SK-N-SH (cell line): ENCODE measurements at regions not wholly inside any gene's neighbourhood (a gene's known extent, or its start where the extent isn't known, plus 50 kb on each side); places are given as distances from the start of the nearest gene placed in this dataset.

Experiments
- CTCF ChIA-PET: fragments of 300-600, 350-600 bp; formaldehyde crosslinking; extraction: SDS; loops from one replicate; lab custom pipeline; 2021; lab: Yijun Ruan, JAX
- POLR2A ChIA-PET: fragments of 350-600 bp; sonication (Branson Sonifier 250); formaldehyde crosslinking; extraction: SDS; loops from one replicate; lab custom pipeline; 2020; ENCODE audit warnings: antibody characterized with exemption, inconsistent platforms; lab: Yijun Ruan, JAX
- DNase-seq: peaks from one replicate; pipeline ENCODE4 v3.0.0; 2012
- H2AFZ ChIP-seq: fragments of 200-600 bp; sonication (generic); 2 replicates; pipeline ENCODE4 v1.8.1; 2016; ENCODE audit warnings: antibody characterized with exemption, mild to moderate bottlenecking, low read depth
- H3F3A ChIP-seq: fragments of 200-600 bp; sonication (generic); replicated peaks from 2 replicates; pipeline ENCODE3; 2016; ENCODE audit warnings: antibody characterized with exemption, mild to moderate bottlenecking; ENCODE audit not compliant: insufficient read depth
- H3K27ac ChIP-seq, 2 experiments: fragments of 200-500 bp in 1 of 2; fragments of 200-600 bp in 1 of 2; sonication (Bioruptor generic) in 1 of 2; sonication (generic), shearing (Covaris generic) in 1 of 2; 2 replicates each; pipeline versions ENCODE4 v1.5.1 to v1.6.1; 2014 to 2016; ENCODE audit warnings: low read depth in 2 of 2, inconsistent platforms in 1 of 2, low read length in 1 of 2, mild to moderate bottlenecking in 1 of 2, mixed read lengths in 1 of 2
- H3K27me3 ChIP-seq: fragments of 200-600 bp; sonication (generic), shearing (Covaris generic); 2 replicates; pipeline ENCODE4 v1.6.1; 2016; ENCODE audit warnings: mixed run types; ENCODE audit not compliant: insufficient read depth
- H3K36me3 ChIP-seq, 2 experiments: fragments of 200-500 bp in 1 of 2; fragments of 200-600 bp in 1 of 2; sonication (Bioruptor generic) in 1 of 2; sonication (generic) in 1 of 2; replicated peaks in 1 of 2; 2 replicates each; pipeline versions ENCODE3 to v1.5.1; 2014 to 2016; ENCODE audit warnings: low read length in 1 of 2, mild to moderate bottlenecking in 1 of 2; ENCODE audit not compliant: insufficient read depth in 2 of 2, control insufficient read depth in 1 of 2
- H3K4me1 ChIP-seq, 2 experiments: fragments of 200-500 bp in 1 of 2; fragments of 200-600 bp in 1 of 2; sonication (Bioruptor generic) in 1 of 2; sonication (generic), shearing (Covaris generic) in 1 of 2; 2 replicates each; pipeline versions ENCODE4 v1.5.1 to v1.6.1; 2014 to 2016; ENCODE audit warnings: low read depth in 1 of 2, low read length in 1 of 2, mixed run types in 1 of 2; ENCODE audit not compliant: insufficient read depth in 2 of 2, control insufficient read depth in 1 of 2
- H3K4me2 ChIP-seq: fragments of 200-600 bp; sonication (generic), shearing (Covaris generic); 2 replicates; pipeline ENCODE4 v1.6.1; 2017; ENCODE audit warnings: mixed run types
- H3K4me3 ChIP-seq, 2 experiments: fragments of 200-500 bp in 1 of 2; fragments of 200-600 bp in 1 of 2; sonication (Bioruptor generic) in 1 of 2; sonication (generic), shearing (Covaris generic) in 1 of 2; 2 replicates each; pipeline versions ENCODE4 v1.5.1 to v1.8.1; 2014 to 2016; ENCODE audit warnings: low read depth in 2 of 2, inconsistent platforms in 1 of 2, low read length in 1 of 2, mild to moderate bottlenecking in 1 of 2, mixed read lengths in 1 of 2, moderate library complexity in 1 of 2
- H3K79me2 ChIP-seq: fragments of 200-600 bp; sonication (generic); 2 replicates; pipeline ENCODE4 v1.8.1; 2017; ENCODE audit warnings: mild to moderate bottlenecking; ENCODE audit not compliant: insufficient read depth
- H3K9ac ChIP-seq: fragments of 200-600 bp; sonication (generic); 2 replicates; pipeline ENCODE4 v1.6.1; 2017; ENCODE audit warnings: mixed run types
- H3K9me2 ChIP-seq: fragments of 200-600 bp; sonication (generic); 2 replicates; pipeline ENCODE4 v1.6.1; 2017; ENCODE audit warnings: mixed run types
- H3K9me3 ChIP-seq: fragments of 200-600 bp; sonication (generic); 2 replicates; pipeline ENCODE4 v1.6.1; 2017; ENCODE audit warnings: mixed run types, mild to moderate bottlenecking, moderate library complexity
- H4K20me1 ChIP-seq: fragments of 200-600 bp; sonication (generic); 2 replicates; pipeline ENCODE4 v1.6.1; 2017; ENCODE audit warnings: mild to moderate bottlenecking, mixed run types; ENCODE audit not compliant: insufficient read depth
- FOSL2 ChIP-seq: IDR thresholded peaks from 2 replicates; pipeline ENCODE4 v1.4.0; 2012; ENCODE audit warnings: low read depth, mild to moderate bottlenecking, moderate library complexity, borderline replicate concordance
- FOXJ3 ChIP-seq: sonication (generic); formaldehyde crosslinking; IDR thresholded peaks from 2 replicates; pipeline ENCODE4 v1.5.1; 2020; ENCODE audit warnings: mild to moderate bottlenecking, missing genetic modification reagents
- NRF1 ChIP-seq: IDR thresholded peaks from 2 replicates; pipeline ENCODE4 v1.6.1; 2012; ENCODE audit warnings: low read depth, mild to moderate bottlenecking, low read length
- PBX3 ChIP-seq: IDR thresholded peaks from 2 replicates; pipeline ENCODE4; 2012
- RFX5 ChIP-seq: IDR thresholded peaks from 2 replicates; pipeline ENCODE4 v1.6.1; 2012; ENCODE audit warnings: mild to moderate bottlenecking, improper control_type of control experiment, low read length
- SIN3A ChIP-seq: IDR thresholded peaks from 2 replicates; pipeline ENCODE4 v1.6.1; 2012; ENCODE audit warnings: low read depth, mild to moderate bottlenecking, low read length, moderate library complexity, borderline replicate concordance
- SMC3 ChIP-seq: IDR thresholded peaks from 2 replicates; pipeline ENCODE4 v1.6.1; 2012; ENCODE audit warnings: low read depth, low read length, improper control_type of control experiment
- TEAD4 ChIP-seq: IDR thresholded peaks from 2 replicates; pipeline ENCODE4 v1.4.0; 2012; ENCODE audit warnings: mild to moderate bottlenecking, borderline replicate concordance; ENCODE audit not compliant: insufficient read depth
- USF2 ChIP-seq: fragments of 150-350 bp; IDR thresholded peaks from 2 replicates; pipeline ENCODE4 v1.6.1; 2017; ENCODE audit warnings: antibody characterized with exemption, low read length, low read depth, borderline replicate concordance
- ZBTB33 ChIP-seq: IDR thresholded peaks from 2 replicates; pipeline ENCODE4 v1.4.0; 2012; ENCODE audit warnings: low read depth, borderline replicate concordance
- TF ChIP-seq, protein P1 (sequence below): IDR thresholded peaks from 2 replicates; pipeline ENCODE4 v1.4.0; 2012; ENCODE audit warnings: low read depth, borderline replicate concordance
- TF ChIP-seq, protein P2 (sequence below): fragments of 200-600 bp; sonication (generic); IDR thresholded peaks from 2 replicates; pipeline ENCODE4 v1.6.1; 2017; ENCODE audit warnings: antibody characterized with exemption, mild to moderate bottlenecking, moderate library complexity
- TF ChIP-seq, protein P3 (sequence below): IDR thresholded peaks from 2 replicates; pipeline ENCODE4 v1.6.1; 2012; ENCODE audit warnings: mild to moderate bottlenecking, low read depth, low read length, moderate library complexity
- TF ChIP-seq, protein P4 (sequence below): IDR thresholded peaks from 2 replicates; pipeline ENCODE4 v1.4.0; 2012; ENCODE audit warnings: low read depth

- no peak for TF ChIP-seq TEAD4
Observed at GRCh38 chr18:27546991-27547390, 361.9 kb upstream of the CHST9 start (continued).

GRCh38 chr18:27544206-27544605, 359.1 kb upstream of the CHST9 start:
- no peak overlapping the region for H3K9ac ChIP-seq
- no peaks in the 10 kb centered on the region for H3K4me1 ChIP-seq
- TF ChIP-seq, protein P1, sequence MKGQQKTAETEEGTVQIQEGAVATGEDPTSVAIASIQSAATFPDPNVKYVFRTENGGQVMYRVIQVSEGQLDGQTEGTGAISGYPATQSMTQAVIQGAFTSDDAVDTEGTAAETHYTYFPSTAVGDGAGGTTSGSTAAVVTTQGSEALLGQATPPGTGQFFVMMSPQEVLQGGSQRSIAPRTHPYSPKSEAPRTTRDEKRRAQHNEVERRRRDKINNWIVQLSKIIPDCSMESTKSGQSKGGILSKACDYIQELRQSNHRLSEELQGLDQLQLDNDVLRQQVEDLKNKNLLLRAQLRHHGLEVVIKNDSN: no peak
- TF ChIP-seq ZBTB33: no peak
- no peak for TF ChIP-seq NRF1
- TF ChIP-seq FOSL2: no peak
- TF ChIP-seq, protein P2, sequence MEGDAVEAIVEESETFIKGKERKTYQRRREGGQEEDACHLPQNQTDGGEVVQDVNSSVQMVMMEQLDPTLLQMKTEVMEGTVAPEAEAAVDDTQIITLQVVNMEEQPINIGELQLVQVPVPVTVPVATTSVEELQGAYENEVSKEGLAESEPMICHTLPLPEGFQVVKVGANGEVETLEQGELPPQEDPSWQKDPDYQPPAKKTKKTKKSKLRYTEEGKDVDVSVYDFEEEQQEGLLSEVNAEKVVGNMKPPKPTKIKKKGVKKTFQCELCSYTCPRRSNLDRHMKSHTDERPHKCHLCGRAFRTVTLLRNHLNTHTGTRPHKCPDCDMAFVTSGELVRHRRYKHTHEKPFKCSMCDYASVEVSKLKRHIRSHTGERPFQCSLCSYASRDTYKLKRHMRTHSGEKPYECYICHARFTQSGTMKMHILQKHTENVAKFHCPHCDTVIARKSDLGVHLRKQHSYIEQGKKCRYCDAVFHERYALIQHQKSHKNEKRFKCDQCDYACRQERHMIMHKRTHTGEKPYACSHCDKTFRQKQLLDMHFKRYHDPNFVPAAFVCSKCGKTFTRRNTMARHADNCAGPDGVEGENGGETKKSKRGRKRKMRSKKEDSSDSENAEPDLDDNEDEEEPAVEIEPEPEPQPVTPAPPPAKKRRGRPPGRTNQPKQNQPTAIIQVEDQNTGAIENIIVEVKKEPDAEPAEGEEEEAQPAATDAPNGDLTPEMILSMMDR: no peak
- no peak for TF ChIP-seq FOXJ3 (CRISPR knock-in tag)
- TF ChIP-seq, protein P3, sequence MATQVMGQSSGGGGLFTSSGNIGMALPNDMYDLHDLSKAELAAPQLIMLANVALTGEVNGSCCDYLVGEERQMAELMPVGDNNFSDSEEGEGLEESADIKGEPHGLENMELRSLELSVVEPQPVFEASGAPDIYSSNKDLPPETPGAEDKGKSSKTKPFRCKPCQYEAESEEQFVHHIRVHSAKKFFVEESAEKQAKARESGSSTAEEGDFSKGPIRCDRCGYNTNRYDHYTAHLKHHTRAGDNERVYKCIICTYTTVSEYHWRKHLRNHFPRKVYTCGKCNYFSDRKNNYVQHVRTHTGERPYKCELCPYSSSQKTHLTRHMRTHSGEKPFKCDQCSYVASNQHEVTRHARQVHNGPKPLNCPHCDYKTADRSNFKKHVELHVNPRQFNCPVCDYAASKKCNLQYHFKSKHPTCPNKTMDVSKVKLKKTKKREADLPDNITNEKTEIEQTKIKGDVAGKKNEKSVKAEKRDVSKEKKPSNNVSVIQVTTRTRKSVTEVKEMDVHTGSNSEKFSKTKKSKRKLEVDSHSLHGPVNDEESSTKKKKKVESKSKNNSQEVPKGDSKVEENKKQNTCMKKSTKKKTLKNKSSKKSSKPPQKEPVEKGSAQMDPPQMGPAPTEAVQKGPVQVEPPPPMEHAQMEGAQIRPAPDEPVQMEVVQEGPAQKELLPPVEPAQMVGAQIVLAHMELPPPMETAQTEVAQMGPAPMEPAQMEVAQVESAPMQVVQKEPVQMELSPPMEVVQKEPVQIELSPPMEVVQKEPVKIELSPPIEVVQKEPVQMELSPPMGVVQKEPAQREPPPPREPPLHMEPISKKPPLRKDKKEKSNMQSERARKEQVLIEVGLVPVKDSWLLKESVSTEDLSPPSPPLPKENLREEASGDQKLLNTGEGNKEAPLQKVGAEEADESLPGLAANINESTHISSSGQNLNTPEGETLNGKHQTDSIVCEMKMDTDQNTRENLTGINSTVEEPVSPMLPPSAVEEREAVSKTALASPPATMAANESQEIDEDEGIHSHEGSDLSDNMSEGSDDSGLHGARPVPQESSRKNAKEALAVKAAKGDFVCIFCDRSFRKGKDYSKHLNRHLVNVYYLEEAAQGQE: no peak
- TF ChIP-seq, protein P4, sequence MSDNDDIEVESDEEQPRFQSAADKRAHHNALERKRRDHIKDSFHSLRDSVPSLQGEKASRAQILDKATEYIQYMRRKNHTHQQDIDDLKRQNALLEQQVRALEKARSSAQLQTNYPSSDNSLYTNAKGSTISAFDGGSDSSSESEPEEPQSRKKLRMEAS: no peak
- no peak for TF ChIP-seq USF2
- TF ChIP-seq SMC3: no peak
- no peak for TF ChIP-seq PBX3
- no peak for TF ChIP-seq RFX5
- TF ChIP-seq SIN3A: no peak
- H4K20me1 ChIP-seq: no peaks in the 10 kb centered on the region
- H3K79me2 ChIP-seq: no peaks in the 10 kb centered on the region
- H3K9me3 ChIP-seq: no peaks in the 10 kb centered on the region
- CTCF ChIA-PET: interaction anchor here (0.6 kb wide), 1 partner anchor 1091 kb away, joined by 3 read pairs; no protein-coding TSS in a partner anchor
- no peaks in the 10 kb centered on the region for H3K27me3 ChIP-seq
- H3K27ac ChIP-seq: no peak overlapping the region
- POLR2A ChIA-PET: no interaction called here
- H3K4me2 ChIP-seq: no peak overlapping the region
- no peak for DNase-seq
- no peaks in the 10 kb centered on the region for H3K36me3 ChIP-seq
- no peak overlapping the region for H2AFZ ChIP-seq
- H3F3A ChIP-seq: no peaks in the 10 kb centered on the region
- no peaks in the 10 kb centered on the region for H3K9me2 ChIP-seq
- H3K4me3 ChIP-seq: no peak overlapping the region
